MCF 10A (cell line): ENCODE measurements at regions not wholly inside any gene's neighbourhood (a gene's known extent, or its start where the extent isn't known, plus 50 kb on each side); places are given as distances from the start of the nearest gene placed in this dataset.

Source experiments
- BruUV-seq: library from RNA; stranded (reverse); fragments of 400-500 nt; replicated peaks from 2 replicates; lab custom pipeline; 2021; lab: Mats Ljungman, UMichigan
- CTCF ChIA-PET: fragments of 300-600 bp; sonication (Branson Sonifier 250); formaldehyde crosslinking; extraction: SDS; loops from one replicate; lab custom pipeline; 2021; ENCODE audit warnings: antibody characterized with exemption, inconsistent platforms; lab: Yijun Ruan, JAX
- POLR2A ChIA-PET: fragments of 300-600, 350-650 bp; sonication (Branson Sonifier 250); formaldehyde crosslinking; extraction: SDS; loops from one replicate; lab custom pipeline; 2020; ENCODE audit warnings: antibody characterized with exemption, inconsistent platforms; lab: Yijun Ruan, JAX
- DNase-seq: peaks from one replicate; pipeline ENCODE4 v3.0.0-alpha.2; 2018; ENCODE audit not compliant: unreplicated experiment
- H3K27ac Mint-ChIP-seq: one replicate; pipeline ENCODE4 v1.8.0; 2022; ENCODE audit warnings: mild to moderate bottlenecking, low read depth, mixed read lengths; ENCODE audit not compliant: unreplicated experiment
- H3K27me3 Mint-ChIP-seq: one replicate; pipeline ENCODE4 v1.8.0; 2022; ENCODE audit warnings: mixed read lengths; ENCODE audit not compliant: insufficient read depth, unreplicated experiment
- H3K36me3 Mint-ChIP-seq: one replicate; pipeline ENCODE4 v1.8.0; 2022; ENCODE audit warnings: mild to moderate bottlenecking, moderate library complexity, mixed read lengths; ENCODE audit not compliant: insufficient read depth, unreplicated experiment
- H3K4me1 Mint-ChIP-seq: one replicate; pipeline ENCODE4 v1.8.0; 2022; ENCODE audit warnings: mixed read lengths; ENCODE audit not compliant: insufficient read depth, unreplicated experiment
- H3K4me3 Mint-ChIP-seq: one replicate; pipeline ENCODE4 v1.8.0; 2022; ENCODE audit warnings: mild to moderate bottlenecking, moderate library complexity, mixed read lengths; ENCODE audit not compliant: unreplicated experiment
- H3K9me3 Mint-ChIP-seq: one replicate; pipeline ENCODE4 v1.8.0; 2022; ENCODE audit warnings: mixed read lengths; ENCODE audit not compliant: unreplicated experiment
- CTCF ChIP-seq: fragments of 200-600 bp; IDR thresholded peaks from one replicate; pipeline ENCODE4 v1.8.0; 2022; ENCODE audit warnings: antibody characterized with exemption, mild to moderate bottlenecking; ENCODE audit not compliant: unreplicated experiment
- intact Hi-C: fragments of 100-400 bp; cut with micrococcal nuclease; formaldehyde crosslinking; loops from 2 replicates; pipeline ENCODE4 v1.14.1; 2022

GRCh38 chr5:2852446-2852845, 101.0 kb upstream of the IRX2 start:
- Mint-ChIP-seq H3K27ac (no peak overlapping the region), H3K36me3 (no peaks in the 10 kb centered on the region), H3K4me3 (no peak overlapping the region), H3K4me1 (peaks cover 5% of the 10 kb centered on the region), H3K27me3 (no peaks in the 10 kb centered on the region), H3K9me3 (no peaks in the 10 kb centered on the region)
- no peak for TF ChIP-seq CTCF
- DNase-seq, result no peak
- CTCF ChIA-PET, result interaction anchor here (0.5 to 0.8 kb wide), 2 partner anchors 201 to 973 kb away, joined by 3 read pairs; no protein-coding TSS in a partner anchor
- POLR2A ChIA-PET, result no interaction called here
- BruUV-seq, result no TSS peak
- intact Hi-C loops, result no loop called here

GRCh38 chr5:2851895-2852294, 100.4 kb upstream of the IRX2 start:
- H3K27ac Mint-ChIP-seq, result no peak overlapping the region
- no peaks in the 10 kb centered on the region for H3K9me3 Mint-ChIP-seq
- CTCF ChIA-PET, result interaction anchor here (0.5 to 0.6 kb wide), 2 partner anchors 974 to 1079 kb away, joined by 3 read pairs; no protein-coding TSS in a partner anchor
- BruUV-seq, result no TSS peak
- H3K4me3 Mint-ChIP-seq, result no peak overlapping the region
- intact Hi-C loops, result no loop called here
- no peaks in the 10 kb centered on the region for H3K36me3 Mint-ChIP-seq
- TF ChIP-seq CTCF, result no peak
- POLR2A ChIA-PET, result no interaction called here
- H3K27me3 Mint-ChIP-seq, result no peaks in the 10 kb centered on the region
- H3K4me1 Mint-ChIP-seq, result peaks cover 5% of the 10 kb centered on the region
- DNase-seq, result no peak

- Mint-ChIP-seq H3K4me1 (peaks cover 5% of the 10 kb centered on the region), H3K36me3 (no peaks in the 10 kb centered on the region)
- BruUV-seq, result no TSS peak
Measured at GRCh38 chr5:2849429-2849828, 98.0 kb upstream of the IRX2 start.

GRCh38 chr5:2848619-2849018, 97.1 kb upstream of the IRX2 start:
- ChIA-PET CTCF (interaction anchor here (0.5 to 1.4 kb wide), 9 partner anchors 13 to 1233 kb away, joined by 3 to 6 read pairs (median 3); no protein-coding TSS in a partner anchor), POLR2A (interaction anchor here (1.6 to 2.6 kb wide), 2 partner anchors 91 to 96 kb away, joined by 4 to 16 read pairs; partner anchors contain the start of gene IRX2)
- H3K9me3 Mint-ChIP-seq, result no peaks in the 10 kb centered on the region
- H3K27ac Mint-ChIP-seq, result no peak overlapping the region
- intact Hi-C loops, result loop anchor here (2.0 to 5.0 kb wide), 2 partner anchors 96 to 749 kb away; partner anchors contain the start of gene IRX1
- no peak overlapping the region for H3K4me3 Mint-ChIP-seq
- peaks cover 5% of the 10 kb centered on the region for H3K4me1 Mint-ChIP-seq
- no peaks in the 10 kb centered on the region for H3K36me3 Mint-ChIP-seq
- no peaks in the 10 kb centered on the region for H3K27me3 Mint-ChIP-seq
- peak; percentile 14 for TF ChIP-seq CTCF
- BruUV-seq, result no TSS peak
- peak; percentile 25 for DNase-seq

More at GRCh38 chr5:2849429-2849828, 98.0 kb upstream of the IRX2 start:
- Mint-ChIP-seq H3K27ac (no peak overlapping the region), H3K27me3 (no peaks in the 10 kb centered on the region), H3K9me3 (no peaks in the 10 kb centered on the region), H3K4me3 (no peak overlapping the region)
- ChIA-PET CTCF (interaction anchor here (0.6 to 1.4 kb wide), 6 partner anchors 63 to 1490 kb away, joined by 3 to 6 read pairs (median 3); no protein-coding TSS in a partner anchor), POLR2A (interaction anchor here (0.7 to 2.6 kb wide), 3 partner anchors 52 to 205 kb away, joined by 3 to 16 read pairs (median 3); partner anchors contain the start of gene IRX2)
- no peak for DNase-seq
- intact Hi-C loops, result loop anchor here (2.0 to 5.0 kb wide), 2 partner anchors 97 to 748 kb away; partner anchors contain the start of gene IRX1
- no peak for TF ChIP-seq CTCF
